OCI-LY7 (cell line): ENCODE measurements at regions not wholly inside any gene's neighbourhood (a gene's known extent, or its start where the extent isn't known, plus 50 kb on each side); places are given as distances from the start of the nearest gene placed in this dataset.

Source experiments
- EZH2phosphoT487 ChIP-seq: fragments of 200-600 bp; sonication (generic); IDR thresholded peaks from 2 replicates; pipeline ENCODE4 v1.6.1; 2018; ENCODE audit warnings: low read depth, borderline replicate concordance, mild to moderate bottlenecking, mixed run types, antibody characterized with exemption, low read length, moderate library complexity, mixed read lengths
- TF ChIP-seq, protein P1 (sequence below): fragments of 200-600 bp; sonication (generic); conservative IDR thresholded peaks from 2 replicates; pipeline ENCODE4 v1.5.1; 2014; ENCODE audit warnings: mild to moderate bottlenecking, antibody characterized with exemption, low read length, moderate library complexity, mixed read lengths

- TF ChIP-seq, protein P1, sequence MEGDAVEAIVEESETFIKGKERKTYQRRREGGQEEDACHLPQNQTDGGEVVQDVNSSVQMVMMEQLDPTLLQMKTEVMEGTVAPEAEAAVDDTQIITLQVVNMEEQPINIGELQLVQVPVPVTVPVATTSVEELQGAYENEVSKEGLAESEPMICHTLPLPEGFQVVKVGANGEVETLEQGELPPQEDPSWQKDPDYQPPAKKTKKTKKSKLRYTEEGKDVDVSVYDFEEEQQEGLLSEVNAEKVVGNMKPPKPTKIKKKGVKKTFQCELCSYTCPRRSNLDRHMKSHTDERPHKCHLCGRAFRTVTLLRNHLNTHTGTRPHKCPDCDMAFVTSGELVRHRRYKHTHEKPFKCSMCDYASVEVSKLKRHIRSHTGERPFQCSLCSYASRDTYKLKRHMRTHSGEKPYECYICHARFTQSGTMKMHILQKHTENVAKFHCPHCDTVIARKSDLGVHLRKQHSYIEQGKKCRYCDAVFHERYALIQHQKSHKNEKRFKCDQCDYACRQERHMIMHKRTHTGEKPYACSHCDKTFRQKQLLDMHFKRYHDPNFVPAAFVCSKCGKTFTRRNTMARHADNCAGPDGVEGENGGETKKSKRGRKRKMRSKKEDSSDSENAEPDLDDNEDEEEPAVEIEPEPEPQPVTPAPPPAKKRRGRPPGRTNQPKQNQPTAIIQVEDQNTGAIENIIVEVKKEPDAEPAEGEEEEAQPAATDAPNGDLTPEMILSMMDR = no peak
- no peak for TF ChIP-seq EZH2phosphoT487
These were observed 53.7 kb upstream of the SMIM15 start for GRCh38 chr5:61215996-61216395.
